ENCODE measurements at regions not wholly inside any gene's neighbourhood (a gene's known extent, or its start where the extent isn't known, plus 50 kb on each side); places are given as distances from the start of the nearest gene placed in this dataset.

GRCh38 chr2:166612214-166612613 lies 118.2 kb upstream of the SCN7A start:
- Histone ChIP-seq H4K20me1 (ENCODE audit: insufficient read depth) (no peaks in the 10 kb centered on the region), H3K4me3 (replicated peaks in 1 of 2; ENCODE audit: low read depth in 1 of 2, low read length in 2 of 2) (no peak overlapping the region), H3K27ac (ENCODE audit: low read depth, low read length) (no peak overlapping the region), H2AFZ (ENCODE audit: low read depth, low read length, poor library complexity, severe bottlenecking) (no peak overlapping the region), H3K4me1 (ENCODE audit: control insufficient read depth in 1 of 2, insufficient read depth in 2 of 2, low read length in 2 of 2) (no peaks in the 10 kb centered on the region), H3K36me3 (ENCODE audit: control insufficient read depth in 1 of 2, insufficient read depth in 2 of 2, low read length in 2 of 2) (no peaks in the 10 kb centered on the region), H3K4me2 (ENCODE audit: low read length) (no peak overlapping the region), H3K9me3 (ENCODE audit: control insufficient read depth in 1 of 2, insufficient read depth in 1 of 2, low read depth in 1 of 2, low read length in 2 of 2) (no peaks in the 10 kb centered on the region), H3K27me3 (ENCODE audit: insufficient read depth, low read length) (no peaks in the 10 kb centered on the region), H3K9me2 (ENCODE audit: insufficient read depth) (no peaks in the 10 kb centered on the region), H3K79me2 (ENCODE audit: insufficient read depth, low read length) (no peaks in the 10 kb centered on the region), H3K9ac (ENCODE audit: low read length) (no peak overlapping the region)
- TF ChIP-seq FOSL1 (IDR thresholded peaks at IDR 0.05; ENCODE audit: low read depth) (no peak), CBX3 (IDR thresholded peaks at IDR 0.05; ENCODE audit: low read depth) (no peak), CEBPB (IDR thresholded peaks at IDR 0.05; ENCODE audit: low read depth) (no peak), ZFX (IDR thresholded peaks at IDR 0.05) (no peak), SRF (IDR thresholded peaks at IDR 0.05; ENCODE audit: low read depth) (no peak), EGR1 (IDR thresholded peaks at IDR 0.05; ENCODE audit: low read depth) (no peak), SIN3A (IDR thresholded peaks at IDR 0.05; ENCODE audit: low read depth) (no peak), YY1 (IDR thresholded peaks at IDR 0.05; ENCODE audit: extremely low read depth, insufficient replicate concordance, low read depth, low read length) (no peak), ZNF274 (IDR thresholded peaks at IDR 0.05; ENCODE audit: low read depth, low read length) (no peak), TCF7L2 (IDR thresholded peaks at IDR 0.05; ENCODE audit: borderline replicate concordance, extremely low read depth, insufficient read depth, insufficient read length) (no peak)
- TF ChIP-seq, protein P1, sequence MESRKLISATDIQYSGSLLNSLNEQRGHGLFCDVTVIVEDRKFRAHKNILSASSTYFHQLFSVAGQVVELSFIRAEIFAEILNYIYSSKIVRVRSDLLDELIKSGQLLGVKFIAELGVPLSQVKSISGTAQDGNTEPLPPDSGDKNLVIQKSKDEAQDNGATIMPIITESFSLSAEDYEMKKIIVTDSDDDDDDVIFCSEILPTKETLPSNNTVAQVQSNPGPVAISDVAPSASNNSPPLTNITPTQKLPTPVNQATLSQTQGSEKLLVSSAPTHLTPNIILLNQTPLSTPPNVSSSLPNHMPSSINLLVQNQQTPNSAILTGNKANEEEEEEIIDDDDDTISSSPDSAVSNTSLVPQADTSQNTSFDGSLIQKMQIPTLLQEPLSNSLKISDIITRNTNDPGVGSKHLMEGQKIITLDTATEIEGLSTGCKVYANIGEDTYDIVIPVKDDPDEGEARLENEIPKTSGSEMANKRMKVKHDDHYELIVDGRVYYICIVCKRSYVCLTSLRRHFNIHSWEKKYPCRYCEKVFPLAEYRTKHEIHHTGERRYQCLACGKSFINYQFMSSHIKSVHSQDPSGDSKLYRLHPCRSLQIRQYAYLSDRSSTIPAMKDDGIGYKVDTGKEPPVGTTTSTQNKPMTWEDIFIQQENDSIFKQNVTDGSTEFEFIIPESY (IDR thresholded peaks at IDR 0.05; ENCODE audit: extremely low read depth, insufficient replicate concordance, low read length), result no peak
- ATAC-seq, result no peak
- intact Hi-C loops (cut with micrococcal nuclease), result no loop called here
- RAD21 ChIA-PET (ENCODE audit: low non-redundant PET in 1 of 2, low total read pairs in 2 of 2, uncharacterized antibody in 2 of 2, unreplicated experiment in 2 of 2), result no interaction called here
- CTCF ChIA-PET, result no interaction called here
- no peak for DNase-seq (ENCODE audit: low read depth, low spot score)
- BruUV-seq (replicated peaks), result no TSS peak
- POLR2A ChIA-PET, result no interaction called here
